ENCODE measurements at regions not wholly inside any gene's neighbourhood (a gene's known extent, or its start where the extent isn't known, plus 50 kb on each side); places are given as distances from the start of the nearest gene placed in this dataset.

GRCh38 chr3:56918111-56918568, 116.4 kb upstream of the ARHGEF3 start:
- no peak for TF ChIP-seq CTCF (IDR thresholded peaks at IDR 0.05; ENCODE audit: insufficient read depth, low read depth, low read length)
- DNase-seq (ENCODE audit: low read depth) = no peak
- H3K4me3 ChIP-seq (ENCODE audit: low read depth, low read length) = no peak overlapping the region

GRCh38 chr3:56917361-56918110, 115.8 kb upstream of the ARHGEF3 start:
- no peak overlapping the region for H3K4me3 ChIP-seq (ENCODE audit: low read depth, low read length)
- no peak for DNase-seq (ENCODE audit: low read depth)
- no peak for TF ChIP-seq CTCF (IDR thresholded peaks at IDR 0.05; ENCODE audit: insufficient read depth, low read depth, low read length)

- TF ChIP-seq CTCF (IDR thresholded peaks at IDR 0.05; ENCODE audit: insufficient read depth, low read depth, low read length) = no peak
- no peak overlapping the region for H3K4me3 ChIP-seq (ENCODE audit: low read depth, low read length)
- DNase-seq (ENCODE audit: low read depth) = no peak
Measured at GRCh38 chr3:56916716-56917360, 115.1 kb upstream of the ARHGEF3 start.

GRCh38 chr3:56915966-56916586, 114.3 kb upstream of the ARHGEF3 start:
- DNase-seq (ENCODE audit: low read depth) = no peak
- no peak for TF ChIP-seq CTCF (IDR thresholded peaks at IDR 0.05; ENCODE audit: insufficient read depth, low read depth, low read length)
- H3K4me3 ChIP-seq (ENCODE audit: low read depth, low read length) = no peak overlapping the region

GRCh38 chr3:56914646-56915045, 112.9 kb upstream of the ARHGEF3 start:
- no peak overlapping the region for H3K4me3 ChIP-seq (ENCODE audit: low read depth, low read length)
- no peak for DNase-seq (ENCODE audit: low read depth)
- no peak for TF ChIP-seq CTCF (IDR thresholded peaks at IDR 0.05; ENCODE audit: insufficient read depth, low read depth, low read length)

- TF ChIP-seq CTCF (IDR thresholded peaks at IDR 0.05; ENCODE audit: insufficient read depth, low read depth, low read length) = no peak
- DNase-seq (ENCODE audit: low read depth) = no peak
- no peak overlapping the region for H3K4me3 ChIP-seq (ENCODE audit: low read depth, low read length)
Measured at GRCh38 chr3:56911363-56911762, 109.6 kb upstream of the ARHGEF3 start.
